GM04503 (cell line): ENCODE measurements at regions not wholly inside any gene's neighbourhood (a gene's known extent, or its start where the extent isn't known, plus 50 kb on each side); places are given as distances from the start of the nearest gene placed in this dataset.
A peak's percentile ranks its signal among the peaks of the same experiment; 100 is the strongest.

Experiments
- DNase-seq: peaks from one replicate; pipeline ENCODE4 v3.0.0-alpha.2; 2012; ENCODE audit warnings: low read depth

DNA sequence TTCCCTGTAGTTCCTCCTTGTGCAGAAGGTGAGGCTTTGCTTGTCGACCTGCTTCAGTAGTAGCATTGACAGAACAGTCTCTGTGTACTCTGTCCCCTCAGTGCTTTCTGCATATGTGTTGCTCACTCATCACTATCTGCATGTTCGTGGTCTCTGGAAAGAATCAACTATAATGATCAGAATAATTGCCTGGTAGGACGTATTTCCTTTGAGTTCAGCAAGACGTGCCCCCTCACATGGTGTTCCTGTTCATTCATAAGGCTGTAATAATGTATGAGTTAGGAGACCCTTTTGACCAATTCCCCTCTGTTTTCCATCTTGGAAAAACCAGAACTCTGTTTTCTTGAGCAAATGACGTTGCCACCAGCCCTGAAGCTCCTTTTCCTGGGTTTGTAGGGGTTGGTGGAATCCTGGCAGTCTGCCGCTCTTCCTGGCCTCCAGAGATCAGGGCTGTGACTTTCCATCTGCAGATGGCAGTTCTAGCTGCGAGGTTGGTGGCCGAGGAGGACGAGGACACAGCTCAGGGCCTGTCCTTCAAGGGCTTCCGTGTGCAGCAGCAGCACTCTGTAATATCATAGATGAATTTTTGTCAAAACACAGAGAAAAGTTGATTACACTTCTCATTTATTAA lies 61.9 kb downstream of the EXOSC2 start:
- no peak for DNase-seq

DNA sequence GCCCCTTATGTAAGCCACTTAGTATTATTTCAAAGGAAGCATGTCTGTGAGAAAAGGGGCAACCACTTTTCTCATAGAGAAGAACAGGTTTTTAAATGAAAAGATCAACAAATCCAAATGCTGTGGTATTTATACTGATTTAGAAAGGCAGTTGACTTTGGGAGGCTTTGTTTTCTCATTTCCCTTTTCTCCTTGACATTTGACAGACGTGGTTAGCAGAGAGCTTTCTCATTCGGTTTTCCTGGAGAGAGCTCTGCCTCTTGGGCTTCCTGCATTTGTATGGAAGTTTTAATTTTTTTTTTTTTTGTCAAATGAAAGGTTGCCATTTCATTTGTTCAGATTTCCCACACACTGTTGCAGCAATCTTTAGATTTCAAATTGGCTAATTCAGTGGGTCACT lies 62.5 kb downstream of the EXOSC2 start:
- DNase-seq, result no peak

DNA sequence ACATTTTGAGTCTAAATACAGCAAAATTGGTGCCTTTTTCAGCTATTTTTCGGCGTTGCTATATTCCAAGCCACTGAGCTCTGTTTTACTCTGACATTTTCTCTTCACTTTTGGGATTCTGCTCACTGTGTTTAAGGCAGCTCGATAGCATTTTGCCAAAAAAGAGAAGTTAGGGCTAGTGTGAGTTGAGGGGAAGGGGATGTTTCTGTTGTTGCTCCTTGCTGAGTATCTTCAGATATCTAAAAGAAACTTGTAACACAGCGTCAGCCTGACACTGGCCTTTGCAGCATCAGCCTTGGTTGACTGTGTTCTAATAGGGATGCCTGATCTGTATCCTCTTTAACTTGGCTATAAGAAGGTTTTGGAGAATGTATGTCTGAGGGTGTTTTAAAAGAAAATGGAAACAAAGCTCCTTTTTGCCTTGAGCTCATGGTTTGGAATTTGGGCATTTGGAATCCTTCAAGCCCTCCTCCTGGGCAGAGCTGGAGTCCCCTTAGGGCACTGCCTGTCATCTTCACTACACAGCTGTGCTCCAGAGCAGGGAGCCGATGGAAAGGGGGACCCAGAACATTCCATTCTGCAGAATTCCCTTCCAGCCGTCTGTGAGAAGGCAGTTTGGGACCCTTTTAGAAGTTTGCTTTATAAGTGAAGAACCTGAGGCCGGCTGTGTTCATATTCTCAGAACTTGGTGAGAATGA lies 63.0 kb downstream of the EXOSC2 start:
- no peak for DNase-seq

DNA sequence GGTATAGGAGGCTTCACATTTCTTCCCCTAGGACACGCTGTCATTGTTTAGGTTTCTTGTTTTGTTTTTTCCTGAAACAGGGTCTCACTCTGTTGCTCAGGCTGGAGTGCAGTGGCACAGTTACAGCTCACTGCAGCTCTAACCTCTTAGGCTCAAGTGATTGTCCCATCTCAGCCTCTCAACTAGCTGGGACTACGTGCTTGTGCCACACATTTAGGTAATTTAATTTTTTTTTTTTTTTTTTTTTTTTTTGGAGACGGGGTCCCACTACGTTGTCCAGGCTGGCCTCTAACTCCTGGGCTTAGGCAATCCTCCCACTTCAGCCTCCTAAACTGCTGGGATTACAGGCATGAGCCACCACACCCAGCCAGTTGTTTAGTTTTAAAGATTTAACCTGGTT lies 66.2 kb downstream of the EXOSC2 start:
- no peak for DNase-seq

DNA sequence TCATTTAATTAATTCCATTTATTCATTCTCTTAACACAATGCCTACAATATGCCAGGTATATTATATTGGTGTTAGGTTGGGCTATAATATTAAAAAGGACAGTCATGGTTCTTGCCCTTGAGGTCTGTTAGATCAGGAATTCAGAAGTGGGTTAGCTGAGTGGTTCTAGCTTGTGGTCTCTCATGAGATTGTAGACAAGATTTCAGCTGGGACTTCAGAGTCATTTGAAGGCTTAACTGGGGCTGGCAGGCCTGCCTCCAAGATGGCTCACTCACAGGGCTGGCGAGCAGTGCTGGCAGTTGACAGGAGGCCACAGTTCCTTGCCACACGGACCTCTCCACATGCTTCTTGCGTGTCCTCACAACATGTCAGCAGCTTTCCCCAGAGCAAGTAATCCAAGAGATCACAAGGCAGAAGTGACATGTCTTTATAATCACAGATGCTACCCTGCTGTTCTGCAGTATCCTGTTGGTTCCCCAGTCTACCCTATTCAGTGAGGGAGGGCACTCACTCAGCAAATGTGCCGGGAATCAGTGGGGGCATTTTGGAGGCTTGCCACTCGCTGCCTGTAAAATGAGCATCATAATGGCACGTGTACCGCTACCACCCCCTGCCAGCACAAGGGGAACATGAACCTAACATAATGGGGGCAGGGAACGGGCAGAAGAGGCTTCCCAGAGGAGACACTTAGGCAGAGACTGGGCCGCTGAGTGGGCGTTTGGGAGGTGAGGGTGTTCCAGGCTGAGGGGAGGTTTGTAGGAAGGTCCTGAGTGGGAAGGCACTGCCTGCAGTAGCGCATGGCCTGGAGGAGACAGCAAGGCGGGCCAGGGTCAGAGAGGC lies 70.0 kb downstream of the EXOSC2 start:
- DNase-seq, result no peak

DNA sequence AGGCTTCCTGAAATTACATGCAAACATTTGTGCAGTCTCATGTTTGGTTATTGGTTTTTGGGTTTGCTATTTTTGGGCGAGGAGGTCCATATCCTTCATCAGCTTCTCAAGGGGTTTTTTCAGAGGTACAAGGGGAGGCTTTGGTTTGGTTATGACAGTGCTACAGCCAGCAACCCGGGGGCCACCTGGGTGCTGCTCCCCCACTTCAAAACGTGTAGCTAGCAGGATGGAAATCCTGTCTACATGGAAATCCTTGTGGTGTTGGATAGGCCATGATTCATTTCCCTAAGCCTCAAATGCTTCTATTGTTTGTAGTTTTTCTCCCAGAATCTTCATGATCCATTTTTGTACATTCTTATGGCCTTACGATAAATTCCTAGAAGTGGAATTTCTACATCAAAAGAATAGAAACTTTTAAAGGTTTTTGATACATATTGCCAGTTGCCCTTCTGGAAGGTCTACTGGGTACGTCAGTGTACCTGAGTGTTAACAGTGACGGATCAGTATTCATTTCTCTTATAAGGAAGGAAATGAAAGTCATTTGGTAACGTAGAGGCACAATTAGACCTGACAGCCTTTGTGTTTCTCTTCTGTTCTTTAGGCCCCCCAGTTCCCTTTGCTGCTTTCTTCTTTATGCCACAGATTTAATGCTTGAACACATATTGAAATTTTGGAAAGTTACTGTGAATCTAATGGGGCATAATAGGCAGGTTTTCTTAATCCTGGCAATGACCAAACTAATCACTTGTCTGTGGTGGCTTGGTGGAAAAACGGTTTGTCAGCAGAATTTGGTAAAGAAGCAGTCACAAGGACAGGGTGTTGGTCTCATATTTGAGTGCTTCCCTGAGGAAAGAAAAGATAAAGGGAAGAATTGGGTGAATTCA lies 69.7 kb upstream of the ABL1 start:
- no peak for DNase-seq

DNA sequence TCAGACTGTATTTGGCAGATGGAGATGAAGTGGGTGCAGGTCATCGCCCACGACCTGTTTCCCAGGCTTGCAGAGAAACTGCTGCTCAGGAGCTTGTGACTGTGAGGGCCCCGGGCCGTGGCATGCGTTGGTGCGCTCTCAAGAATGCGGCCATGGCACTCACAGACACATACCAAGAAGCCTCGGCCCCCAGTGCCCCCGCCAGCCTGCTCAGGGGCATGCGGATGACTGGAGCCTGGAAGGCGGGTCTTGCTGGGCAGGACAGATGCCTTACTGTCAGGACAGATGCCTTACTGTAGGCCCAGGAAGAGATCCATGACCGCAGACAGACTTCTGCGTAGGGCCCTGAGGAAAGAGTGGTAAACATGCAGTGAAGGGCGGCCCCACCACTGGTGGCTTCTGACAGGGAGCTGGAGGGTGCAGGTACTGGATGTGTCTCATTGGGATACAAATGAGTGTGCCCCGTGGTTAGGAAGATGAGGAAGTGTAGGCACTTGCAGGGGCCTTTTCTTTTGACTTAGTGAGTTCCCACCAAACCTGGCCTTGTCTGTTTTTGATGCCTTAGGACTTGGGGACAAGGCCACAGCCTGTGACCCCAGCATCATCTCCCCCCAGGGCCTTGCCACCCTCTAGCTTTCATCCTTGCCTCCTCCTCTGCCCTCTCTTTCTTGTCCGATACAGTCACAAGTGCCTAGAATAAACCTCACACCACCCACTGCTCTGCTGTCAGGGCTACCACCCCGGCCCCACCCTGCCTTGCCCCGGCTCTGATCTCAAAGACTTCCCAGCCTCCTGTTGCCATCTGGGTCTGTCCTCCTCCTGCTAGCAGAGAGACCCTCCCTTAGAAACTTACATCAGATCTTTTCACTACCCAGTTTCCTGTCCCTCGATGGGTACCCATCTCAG lies 68.8 kb upstream of the ABL1 start:
- DNase-seq, result no peak

DNA sequence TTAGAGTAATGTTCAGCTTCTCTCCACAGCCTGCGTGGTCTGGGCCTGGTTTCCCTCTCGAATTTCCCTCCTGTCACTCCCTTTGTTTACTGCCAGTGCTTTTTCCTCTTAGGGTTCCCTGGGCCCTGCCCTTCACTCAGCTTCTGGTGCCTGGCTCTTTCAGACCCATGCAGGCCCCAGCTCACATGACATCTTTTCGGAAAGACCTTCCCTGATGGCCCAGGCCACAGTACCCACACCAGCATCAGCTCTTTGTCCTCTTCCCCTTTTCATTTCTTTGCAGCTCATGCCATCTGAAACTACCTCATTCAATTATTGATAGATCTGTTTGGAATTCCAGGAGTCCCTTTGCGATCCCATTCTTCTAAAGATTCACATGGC lies 68.1 kb upstream of the ABL1 start:
- DNase-seq, result no peak

DNA sequence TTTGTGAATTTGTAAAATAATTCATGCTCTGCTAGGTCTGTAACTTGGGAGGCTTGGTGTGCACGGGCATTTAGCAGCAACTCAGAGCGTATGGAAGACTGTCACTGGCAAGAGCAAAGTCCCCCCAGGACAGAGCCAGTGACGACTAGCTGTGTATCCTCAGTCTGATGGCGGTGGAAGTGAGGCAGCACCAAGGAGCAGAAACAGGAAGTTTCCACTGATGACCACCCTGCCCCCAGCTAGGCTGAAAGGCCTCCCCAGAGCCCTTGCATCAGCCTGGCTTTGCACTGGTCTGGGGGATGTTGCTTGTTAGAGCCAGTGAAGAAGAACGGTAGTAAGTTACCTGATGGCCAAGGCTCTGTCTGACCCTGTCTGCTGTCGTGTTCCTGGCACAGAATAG lies 66.8 kb upstream of the ABL1 start:
- DNase-seq, result no peak

DNA sequence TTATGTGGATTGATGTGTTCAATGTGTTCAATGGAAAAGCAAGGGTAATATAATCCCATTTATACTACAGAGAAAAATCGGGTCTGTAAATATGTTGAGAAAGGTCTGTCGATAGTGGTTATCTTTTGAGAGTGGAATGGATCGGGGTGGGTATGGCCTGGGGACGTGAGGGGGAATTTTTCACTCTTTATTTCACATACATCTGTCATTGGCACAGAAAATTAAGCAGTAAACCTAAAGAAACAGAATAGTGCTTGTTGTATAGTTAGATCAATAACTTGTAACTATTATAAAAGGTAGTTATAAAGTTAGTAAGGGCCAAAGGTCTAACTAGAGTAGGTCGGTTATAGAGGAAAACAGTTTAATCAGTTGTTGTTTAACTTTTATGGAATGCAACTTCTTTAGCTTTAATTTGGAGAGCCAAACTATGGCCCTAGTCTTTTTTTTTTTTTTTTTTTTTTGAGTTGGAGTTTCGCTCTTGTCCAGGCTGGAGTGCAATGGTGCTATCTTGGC lies 66.1 kb upstream of the ABL1 start:
- DNase-seq, result no peak

DNA sequence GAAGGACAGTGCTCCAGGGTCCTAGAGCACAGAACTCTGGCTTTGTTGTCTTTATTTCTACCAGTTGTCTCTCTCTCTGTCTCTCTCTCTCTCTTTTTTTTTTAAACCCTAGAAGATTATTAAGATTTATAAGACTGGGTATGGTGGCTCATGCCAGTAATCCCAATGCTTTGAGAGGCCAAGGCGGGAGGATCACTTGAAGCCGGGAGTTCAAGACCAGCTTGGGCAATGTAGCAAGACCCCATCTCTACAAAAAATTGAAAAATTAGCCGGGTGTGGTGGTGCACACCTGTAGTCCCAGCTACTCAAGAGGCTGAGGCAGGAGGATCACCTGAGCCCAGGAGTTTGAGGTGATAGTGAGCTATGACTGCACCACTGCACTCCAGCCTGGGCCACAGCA lies 65.0 kb upstream of the ABL1 start:
- no peak for DNase-seq

DNA sequence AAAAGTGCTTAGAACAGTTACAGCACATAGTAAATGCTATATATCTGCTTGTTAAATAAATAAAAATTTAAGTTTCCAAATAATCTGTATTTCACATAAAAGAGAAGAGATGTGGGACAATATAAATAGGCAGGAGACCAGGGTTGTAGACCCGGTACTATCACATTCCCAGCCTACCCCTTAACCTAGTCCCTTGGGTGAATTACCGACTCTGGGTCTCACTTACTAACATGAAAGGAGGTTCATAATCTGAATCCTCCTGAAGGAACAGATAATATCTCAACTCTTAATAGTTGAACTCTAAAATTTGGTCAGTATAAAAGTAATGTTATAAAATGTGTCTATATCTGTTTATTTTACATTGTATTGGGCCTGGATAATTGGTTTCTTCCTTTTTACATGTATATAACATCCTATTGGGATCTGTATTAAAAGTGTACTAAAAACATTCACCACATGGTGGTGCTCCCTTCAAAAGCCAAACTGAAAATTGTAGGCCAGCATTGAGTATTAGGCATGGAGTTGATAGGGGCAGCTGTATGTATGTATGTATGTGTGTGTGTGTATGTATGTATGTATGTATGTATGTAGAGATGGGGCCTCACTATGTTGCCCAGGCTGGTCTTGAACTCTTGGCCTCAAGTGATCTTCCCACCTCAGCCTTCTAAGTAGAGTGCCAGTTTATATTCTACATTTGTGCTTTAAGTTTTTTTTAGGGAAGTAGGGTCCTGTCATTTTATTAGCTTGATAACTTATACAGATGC lies 64.2 kb upstream of the ABL1 start:
- no peak for DNase-seq

DNA sequence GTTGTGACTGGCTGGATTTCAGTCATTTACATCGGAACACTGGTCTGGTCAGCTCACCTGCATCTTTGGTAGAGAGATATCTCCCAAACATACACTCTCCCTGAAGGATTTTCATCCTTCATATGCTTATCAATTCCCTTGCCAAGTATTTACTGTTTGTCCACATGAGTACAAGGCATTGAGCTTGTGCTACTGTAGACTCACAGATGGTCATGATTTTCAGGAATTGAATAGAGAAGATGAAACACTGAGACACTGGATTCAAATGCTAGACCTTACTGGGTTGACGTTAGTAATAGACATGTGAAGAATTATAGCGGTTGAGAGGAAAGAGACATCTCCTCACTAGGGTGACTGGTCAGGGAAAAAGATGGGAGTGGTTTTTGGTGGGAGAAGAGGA lies 62.9 kb upstream of the ABL1 start:
- DNase-seq, result no peak

DNA sequence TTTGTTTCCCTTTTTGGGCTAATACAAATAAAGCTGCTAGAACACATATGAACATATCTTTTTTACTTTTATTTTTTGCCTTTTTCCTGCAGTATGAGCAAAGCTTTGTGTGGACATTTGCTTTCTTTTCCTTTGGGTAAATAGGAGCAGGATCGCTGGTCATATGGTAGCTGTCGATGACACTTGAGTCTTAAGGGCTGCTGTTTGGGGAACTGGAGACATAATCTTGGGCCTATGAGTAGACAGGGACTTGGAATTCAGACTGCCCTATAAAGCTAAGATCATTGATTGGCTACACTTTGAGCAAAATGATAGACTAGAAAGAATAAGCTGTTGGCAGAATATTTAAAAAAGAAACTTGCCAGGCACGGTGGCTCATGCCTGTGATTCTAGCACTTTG lies 60.9 kb upstream of the ABL1 start:
- DNase-seq, result no peak

DNA sequence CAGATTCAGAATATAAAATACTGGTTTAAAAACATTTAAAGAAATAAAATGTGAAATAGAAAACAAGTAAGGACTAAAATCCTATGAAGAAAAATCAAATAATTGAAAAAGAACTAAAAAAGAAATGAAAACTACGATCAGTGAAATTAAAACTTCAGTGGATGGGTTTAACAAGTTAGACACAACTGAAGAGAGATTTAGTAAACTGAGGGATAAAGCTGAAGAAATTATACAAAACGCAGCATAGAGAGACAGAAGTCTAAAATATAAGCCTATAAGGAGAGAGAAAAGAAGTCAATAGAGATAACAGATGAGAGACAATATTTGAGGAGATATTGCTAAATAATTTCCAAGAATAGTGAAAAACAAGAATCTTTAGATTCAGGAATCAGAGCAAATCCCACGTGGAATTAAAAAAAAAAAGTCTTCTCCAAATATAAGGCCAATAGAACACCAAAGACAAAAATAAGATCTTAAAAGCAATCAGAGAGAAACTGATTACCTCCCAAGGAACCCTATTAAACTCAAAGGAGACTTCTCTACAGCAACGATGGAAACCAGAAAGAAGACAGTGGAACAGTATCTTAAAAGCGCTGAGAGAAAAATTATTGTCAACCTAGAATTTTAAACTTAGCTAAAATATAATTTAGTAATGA lies 59.6 kb upstream of the ABL1 start:
- DNase-seq, result no peak

DNA sequence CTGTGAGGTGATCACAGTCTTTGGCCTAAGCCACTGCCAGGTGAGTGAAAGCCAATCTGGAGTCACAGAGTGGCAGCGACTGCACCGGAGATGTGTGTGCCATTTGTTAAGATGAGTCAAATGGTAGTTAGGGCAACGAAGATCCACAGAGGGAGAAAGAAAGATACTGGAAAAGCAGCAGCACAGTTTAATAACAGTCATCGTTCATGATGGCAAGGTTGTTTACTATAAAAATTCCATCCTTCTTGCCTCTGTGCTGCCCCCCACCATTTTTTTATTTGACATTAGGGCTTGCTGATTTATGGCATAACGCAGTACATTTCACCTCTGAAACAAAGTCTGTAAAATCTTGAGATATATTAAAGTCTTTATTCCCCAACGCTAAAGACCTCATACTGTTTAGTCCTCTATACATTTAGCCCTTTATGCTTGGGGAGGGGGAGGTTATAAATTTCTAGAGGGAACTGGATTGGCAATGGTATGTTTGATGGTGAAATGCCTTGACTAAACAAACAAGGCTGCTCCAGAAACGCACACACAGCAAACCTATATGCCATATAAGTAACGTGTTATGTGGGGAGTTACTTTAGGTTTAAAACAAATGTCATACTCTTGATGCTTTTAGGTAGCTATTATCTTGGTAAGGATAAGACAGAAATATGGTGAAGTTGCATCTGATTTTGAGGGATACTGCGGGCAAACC lies 55.8 kb upstream of the ABL1 start:
- DNase-seq, result no peak

DNA sequence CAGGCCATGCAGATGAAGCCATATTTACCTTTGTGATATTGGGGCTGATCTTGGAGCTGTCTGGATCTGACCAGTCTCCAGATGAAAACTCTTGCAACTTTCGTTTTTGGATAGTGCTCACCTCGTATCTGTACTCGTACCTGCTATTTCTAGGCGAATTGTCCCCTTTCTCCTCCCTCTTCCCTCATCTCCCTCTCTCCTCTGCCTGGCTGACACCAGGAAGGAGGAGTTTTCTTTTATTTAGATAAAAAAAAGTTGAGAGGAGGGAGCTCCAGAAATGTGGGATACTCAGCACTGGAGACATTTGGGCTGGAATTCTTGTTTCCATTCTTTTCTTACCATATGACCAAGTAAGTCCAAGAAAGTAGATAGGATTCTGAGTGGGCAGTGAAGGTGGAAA lies 54.6 kb upstream of the ABL1 start:
- no peak for DNase-seq

DNA sequence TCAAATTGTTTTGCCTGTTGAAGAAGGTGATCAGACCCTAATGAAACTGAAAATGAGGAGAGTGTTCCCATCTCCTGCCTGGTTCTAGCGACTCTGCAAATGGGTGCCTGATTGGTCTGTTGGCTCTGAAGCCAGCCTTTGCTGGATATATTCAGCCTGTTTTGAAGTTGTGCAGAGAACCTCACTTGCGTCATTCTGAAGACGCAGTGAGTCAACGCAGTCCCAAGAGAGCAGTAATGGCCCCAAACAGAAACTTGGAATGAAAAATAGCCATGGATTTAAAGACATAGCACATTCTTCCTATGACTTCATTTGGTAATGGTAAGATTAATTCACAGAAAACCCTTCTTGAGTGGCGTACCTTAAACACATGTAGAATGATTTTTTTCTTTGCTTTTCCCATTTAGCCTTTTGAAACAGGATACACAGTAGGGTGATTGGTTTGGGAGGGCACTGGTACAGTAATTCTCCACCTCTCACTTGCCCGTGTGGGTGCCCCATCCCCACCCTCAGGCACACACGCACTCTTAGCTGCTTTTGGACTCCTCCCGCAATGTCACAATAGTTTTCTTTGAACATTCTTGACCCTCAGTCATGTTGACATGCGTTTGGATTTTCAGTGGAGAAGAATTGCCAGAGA lies 54.1 kb upstream of the ABL1 start:
- peak; percentile 97 for DNase-seq

DNA sequence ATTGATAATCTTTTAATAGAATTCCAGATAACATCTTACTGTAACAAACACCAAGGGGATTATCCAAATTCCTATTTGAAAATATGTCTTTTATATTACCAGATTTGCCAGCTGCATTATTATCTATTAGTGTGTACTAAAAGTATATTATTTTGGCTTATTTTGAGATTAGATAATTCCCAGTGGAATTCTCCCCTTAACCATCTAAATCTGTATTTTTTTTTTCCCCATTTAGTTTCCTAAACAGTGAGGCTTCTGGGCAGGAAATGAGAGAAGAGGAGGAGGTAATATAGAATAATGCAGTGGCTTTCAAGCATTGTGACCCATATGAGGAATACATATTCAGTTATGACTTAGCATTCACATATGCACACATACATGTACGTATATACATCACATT lies 53.5 kb upstream of the ABL1 start:
- DNase-seq, result no peak
